Activated T-cell treated with anti-CD3 and anti-CD28 coated beads for 48 hours (primary cell): ENCODE measurements at regions not wholly inside any gene's neighbourhood (a gene's known extent, or its start where the extent isn't known, plus 50 kb on each side); places are given as distances from the start of the nearest gene placed in this dataset.

Experiments used
- DNase-seq: peaks from one replicate; pipeline ENCODE4 v3.0.0-alpha.2; 2020; ENCODE audit warnings: low read depth

GRCh38 chrY:15510288-15510687, 986.0 kb downstream of the NLGN4Y start:
- no peak for DNase-seq

- DNase-seq, result no peak
These were observed 986.8 kb downstream of the NLGN4Y start for GRCh38 chrY:15510984-15511650.

GRCh38 chrY:15535131-15535530, 1010.8 kb downstream of the NLGN4Y start:
- DNase-seq, result no peak

GRCh38 chrY:15535784-15536511, 1011.6 kb downstream of the NLGN4Y start:
- no peak for DNase-seq

GRCh38 chrY:15540516-15540915, 1016.2 kb downstream of the NLGN4Y start:
- DNase-seq, result no peak

GRCh38 chrY:15546177-15546754, 1021.9 kb downstream of the NLGN4Y start:
- no peak for DNase-seq

- no peak for DNase-seq
These were observed 1027.7 kb downstream of the NLGN4Y start for GRCh38 chrY:15552074-15552473.

- no peak for DNase-seq
These were observed 1030.7 kb downstream of the NLGN4Y start for GRCh38 chrY:15554991-15555390.

- DNase-seq, result no peak
These were observed 1034.8 kb downstream of the NLGN4Y start for GRCh38 chrY:15559169-15559568.

GRCh38 chrY:15560840-15561239, 1036.5 kb downstream of the NLGN4Y start:
- DNase-seq, result no peak

- no peak for DNase-seq
These were observed 1037.4 kb downstream of the NLGN4Y start for GRCh38 chrY:15561501-15562289.

GRCh38 chrY:15577886-15578285, 1053.6 kb downstream of the NLGN4Y start:
- no peak for DNase-seq

- no peak for DNase-seq
These were observed 1054.4 kb downstream of the NLGN4Y start for GRCh38 chrY:15578761-15579160.

GRCh38 chrY:15579245-15579644, 1054.9 kb downstream of the NLGN4Y start:
- no peak for DNase-seq

GRCh38 chrY:15583111-15583510, 1058.8 kb downstream of the NLGN4Y start:
- DNase-seq, result no peak

GRCh38 chrY:15592957-15593356, 1068.6 kb downstream of the NLGN4Y start:
- no peak for DNase-seq

- DNase-seq, result no peak
These were observed 1069.3 kb downstream of the NLGN4Y start for GRCh38 chrY:15593476-15594160.

GRCh38 chrY:15594179-15594578, 1069.8 kb downstream of the NLGN4Y start:
- DNase-seq, result no peak

- no peak for DNase-seq
These were observed 1076.2 kb downstream of the NLGN4Y start for GRCh38 chrY:15600565-15600964.

GRCh38 chrY:15624370-15624769, 1100.0 kb downstream of the NLGN4Y start:
- no peak for DNase-seq

- no peak for DNase-seq
These were observed 1100.6 kb downstream of the NLGN4Y start for GRCh38 chrY:15624928-15625327.

- no peak for DNase-seq
These were observed 1123.9 kb downstream of the NLGN4Y start for GRCh38 chrY:15648198-15648597.
